Osteoblast (primary cell): ENCODE measurements at regions not wholly inside any gene's neighbourhood (a gene's known extent, or its start where the extent isn't known, plus 50 kb on each side); places are given as distances from the start of the nearest gene placed in this dataset.

Experiments used
- DNase-seq: peaks from one replicate; pipeline ENCODE4 v3.0.0; 2011; ENCODE audit warnings: low spot score, mixed read lengths; ENCODE audit not compliant: insufficient read length; ENCODE audit errors: missing footprints
- H2AFZ ChIP-seq: 2 replicates; pipeline ENCODE4 v1.6.0; 2011; ENCODE audit warnings: mild to moderate bottlenecking, low read length
- H3K27ac ChIP-seq: 2 replicates; pipeline ENCODE4 v1.5.1; 2011; ENCODE audit warnings: mild to moderate bottlenecking, low read depth, low read length, moderate library complexity
- H3K27me3 ChIP-seq: 2 replicates; pipeline ENCODE4 v1.6.0; 2012; ENCODE audit warnings: mild to moderate bottlenecking, control low read depth, inconsistent platforms, low read length, moderate library complexity; ENCODE audit not compliant: insufficient read depth
- H3K36me3 ChIP-seq: 2 replicates; pipeline ENCODE4 v1.5.1; 2011; ENCODE audit warnings: mild to moderate bottlenecking, low read length, control low read depth, moderate library complexity; ENCODE audit not compliant: insufficient read depth
- H3K4me1 ChIP-seq: 2 replicates; pipeline ENCODE4 v1.5.1; 2011; ENCODE audit warnings: mild to moderate bottlenecking, low read length, control low read depth, moderate library complexity; ENCODE audit not compliant: insufficient read depth
- H3K4me2 ChIP-seq: 2 replicates; pipeline ENCODE4 v1.6.0; 2011; ENCODE audit warnings: mild to moderate bottlenecking, low read length; ENCODE audit not compliant: insufficient read depth
- H3K4me3 ChIP-seq: fragments of 200-600 bp; sonication (generic); 3 replicates; pipeline ENCODE4 v1.5.1; 2012; ENCODE audit warnings: mild to moderate bottlenecking, low read length, inconsistent platforms; ENCODE audit not compliant: insufficient read depth
- H3K79me2 ChIP-seq: 2 replicates; pipeline ENCODE4 v1.6.0; 2012; ENCODE audit warnings: mild to moderate bottlenecking, low read length, control low read depth, inconsistent platforms; ENCODE audit not compliant: insufficient read depth
- H3K9me3 ChIP-seq: 2 replicates; pipeline ENCODE4 v1.5.1; 2011; ENCODE audit warnings: low read depth, low read length, control low read depth
- H4K20me1 ChIP-seq: 2 replicates; pipeline ENCODE4 v1.6.0; 2012; ENCODE audit warnings: mild to moderate bottlenecking, low read length, control low read depth; ENCODE audit not compliant: insufficient read depth
- TF ChIP-seq, protein P1 (sequence below): IDR thresholded peaks from 2 replicates; pipeline ENCODE4 v1.5.1; 2011; ENCODE audit warnings: mild to moderate bottlenecking, low read depth, low read length, moderate library complexity; ENCODE audit errors: extremely low read depth

DNA sequence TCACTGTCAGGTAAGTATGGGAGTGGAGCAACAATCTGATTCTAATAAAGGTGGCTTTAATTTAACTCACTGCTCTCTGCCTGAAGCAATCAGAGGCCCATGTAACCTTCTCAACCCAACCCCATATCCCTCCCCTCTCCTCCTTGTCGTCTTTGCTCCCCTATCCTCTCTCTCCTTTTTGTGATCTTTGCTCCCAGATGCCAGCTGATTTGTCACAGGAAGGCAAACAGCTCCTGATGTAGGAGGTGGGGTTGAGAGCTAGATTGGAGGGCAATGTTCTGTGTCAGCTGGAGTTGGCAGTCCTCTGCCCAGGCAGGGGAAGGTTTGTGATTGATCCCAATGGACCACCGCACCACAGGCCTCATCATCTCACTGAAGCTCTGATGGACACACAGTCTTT lies 101.4 kb upstream of the PIK3CG start:
- Histone ChIP-seq H3K27me3 (no peaks in the 10 kb centered on the region), H2AFZ (peak overlapping the region; percentile 26), H3K4me3 (no peak overlapping the region), H3K4me1 (no peaks in the 10 kb centered on the region), H3K4me2 (no peak overlapping the region), H3K9me3 (no peaks in the 10 kb centered on the region), H3K27ac (no peak overlapping the region), H3K36me3 (no peaks in the 10 kb centered on the region), H3K79me2 (no peaks in the 10 kb centered on the region), H4K20me1 (no peaks in the 10 kb centered on the region)
- DNase-seq: no peak
- TF ChIP-seq, protein P1, sequence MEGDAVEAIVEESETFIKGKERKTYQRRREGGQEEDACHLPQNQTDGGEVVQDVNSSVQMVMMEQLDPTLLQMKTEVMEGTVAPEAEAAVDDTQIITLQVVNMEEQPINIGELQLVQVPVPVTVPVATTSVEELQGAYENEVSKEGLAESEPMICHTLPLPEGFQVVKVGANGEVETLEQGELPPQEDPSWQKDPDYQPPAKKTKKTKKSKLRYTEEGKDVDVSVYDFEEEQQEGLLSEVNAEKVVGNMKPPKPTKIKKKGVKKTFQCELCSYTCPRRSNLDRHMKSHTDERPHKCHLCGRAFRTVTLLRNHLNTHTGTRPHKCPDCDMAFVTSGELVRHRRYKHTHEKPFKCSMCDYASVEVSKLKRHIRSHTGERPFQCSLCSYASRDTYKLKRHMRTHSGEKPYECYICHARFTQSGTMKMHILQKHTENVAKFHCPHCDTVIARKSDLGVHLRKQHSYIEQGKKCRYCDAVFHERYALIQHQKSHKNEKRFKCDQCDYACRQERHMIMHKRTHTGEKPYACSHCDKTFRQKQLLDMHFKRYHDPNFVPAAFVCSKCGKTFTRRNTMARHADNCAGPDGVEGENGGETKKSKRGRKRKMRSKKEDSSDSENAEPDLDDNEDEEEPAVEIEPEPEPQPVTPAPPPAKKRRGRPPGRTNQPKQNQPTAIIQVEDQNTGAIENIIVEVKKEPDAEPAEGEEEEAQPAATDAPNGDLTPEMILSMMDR: no peak

DNA sequence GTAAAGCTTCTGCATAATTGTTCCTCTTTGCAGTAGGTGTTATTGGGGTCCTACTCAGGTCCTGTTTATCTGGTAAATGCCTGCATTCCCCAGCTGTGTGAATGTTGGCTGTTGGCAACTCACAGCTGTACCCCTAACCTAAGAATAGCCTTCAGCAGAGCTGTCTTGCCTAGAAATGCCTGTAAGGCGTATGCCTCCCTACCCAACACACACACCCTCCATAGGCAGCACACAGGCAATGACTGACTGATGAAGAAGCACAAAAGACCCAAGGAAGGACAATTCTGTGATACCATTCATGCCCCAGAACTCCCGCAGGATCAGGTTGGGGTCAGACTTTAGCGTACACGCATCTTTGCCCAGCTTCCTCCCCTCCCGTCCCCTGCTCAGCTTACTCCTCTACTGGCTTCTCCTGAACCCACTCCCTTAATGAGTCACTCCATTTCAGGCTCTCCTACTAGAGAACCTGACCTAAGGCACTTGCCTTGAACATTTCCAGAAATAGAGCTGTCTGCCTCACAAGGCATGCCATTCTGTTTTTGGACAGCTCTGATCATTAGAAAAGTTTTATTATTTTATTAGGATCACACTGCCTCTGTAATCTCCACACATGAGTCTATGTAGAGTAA lies 99.2 kb upstream of the PIK3CG start:
- no peak overlapping the region for H3K27ac ChIP-seq
- no peaks in the 10 kb centered on the region for H3K36me3 ChIP-seq
- H3K4me2 ChIP-seq: no peak overlapping the region
- no peaks in the 10 kb centered on the region for H3K27me3 ChIP-seq
- no peaks in the 10 kb centered on the region for H3K9me3 ChIP-seq
- H2AFZ ChIP-seq: no peak overlapping the region
- no peaks in the 10 kb centered on the region for H4K20me1 ChIP-seq
- TF ChIP-seq, protein P1: no peak
- no peaks in the 10 kb centered on the region for H3K79me2 ChIP-seq
- peaks cover 13% of the 10 kb centered on the region for H3K4me1 ChIP-seq
- H3K4me3 ChIP-seq: no peak overlapping the region
- no peak for DNase-seq

DNA sequence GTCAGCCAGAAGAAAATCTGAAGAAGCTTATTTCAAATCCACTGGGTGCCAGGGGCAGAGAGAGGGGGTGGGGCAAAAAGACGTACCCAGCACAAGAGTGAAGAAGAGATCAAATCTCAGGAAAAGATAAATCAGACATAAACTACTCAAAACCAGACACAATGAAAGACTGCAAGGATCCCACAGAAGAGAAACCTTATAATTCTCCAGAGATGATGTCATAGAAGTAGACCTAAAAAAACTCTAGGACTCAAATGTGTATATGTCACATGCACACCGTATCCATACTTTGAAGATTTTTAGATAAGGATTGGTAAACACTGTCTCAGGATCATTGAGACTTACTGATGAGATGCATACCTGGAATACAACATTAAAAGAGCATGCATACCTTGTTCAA lies 98.5 kb upstream of the PIK3CG start:
- H3K27me3 ChIP-seq: no peaks in the 10 kb centered on the region
- H4K20me1 ChIP-seq: no peaks in the 10 kb centered on the region
- H3K4me1 ChIP-seq: peaks cover 13% of the 10 kb centered on the region
- H3K4me3 ChIP-seq: no peak overlapping the region
- DNase-seq: no peak
- no peaks in the 10 kb centered on the region for H3K9me3 ChIP-seq
- H3K36me3 ChIP-seq: no peaks in the 10 kb centered on the region
- H3K27ac ChIP-seq: no peak overlapping the region
- TF ChIP-seq, protein P1: no peak
- no peak overlapping the region for H3K4me2 ChIP-seq
- no peak overlapping the region for H2AFZ ChIP-seq
- H3K79me2 ChIP-seq: no peaks in the 10 kb centered on the region

DNA sequence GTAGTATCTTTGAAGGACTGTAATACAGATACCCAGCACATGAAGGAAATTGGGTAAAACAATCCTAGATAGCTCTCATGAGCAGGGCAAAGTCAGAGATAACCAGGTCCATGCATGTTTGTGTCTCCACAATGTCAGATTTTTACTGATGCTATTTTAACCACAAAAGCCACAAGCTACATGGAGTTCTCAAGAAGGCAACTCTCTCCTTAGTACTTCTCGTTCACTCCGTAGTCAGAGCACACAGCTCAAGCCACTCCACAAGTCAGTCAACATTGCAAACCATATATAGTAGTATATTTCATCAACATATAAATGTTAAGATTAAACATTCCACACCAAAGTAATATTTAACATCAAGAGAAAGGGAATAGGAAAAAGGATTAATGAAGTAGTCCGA lies 98.0 kb upstream of the PIK3CG start:
- no peak for DNase-seq
- Histone ChIP-seq H3K4me1 (peaks cover 13% of the 10 kb centered on the region), H2AFZ (no peak overlapping the region)

More for the DNA sequence above, 98.0 kb upstream of the PIK3CG start:
- Histone ChIP-seq H3K79me2 (no peaks in the 10 kb centered on the region), H3K27ac (no peak overlapping the region), H3K36me3 (no peaks in the 10 kb centered on the region), H3K9me3 (no peaks in the 10 kb centered on the region), H3K4me2 (no peak overlapping the region), H3K4me3 (no peak overlapping the region), H4K20me1 (no peaks in the 10 kb centered on the region), H3K27me3 (no peaks in the 10 kb centered on the region)
- TF ChIP-seq, protein P1: no peak
